ENCODE measurements at regions not wholly inside any gene's neighbourhood (a gene's known extent, or its start where the extent isn't known, plus 50 kb on each side); places are given as distances from the start of the nearest gene placed in this dataset.

GRCh38 chr2:228864131-228864530 is 407.0 kb downstream of the PID1 start:
- DNase-seq, result no peak
- H3K4me3 ChIP-seq, result no peak overlapping the region
- intact Hi-C loops (cut with DNase I), result no loop called here
- TF ChIP-seq POLR2A (IDR thresholded peaks at IDR 0.05), result no peak
- TF ChIP-seq CTCF (IDR thresholded peaks at IDR 0.05), result no peak
- no peaks in the 10 kb centered on the region for H3K27me3 ChIP-seq
- WGBS, 4 donors, result 71 to 77% (median 75%) methylated on average over 3 of the region's 3 CpGs
- H3K36me3 ChIP-seq (replicated peaks in 1 of 2), result no peaks in the 10 kb centered on the region
- H3K9me3 ChIP-seq (replicated peaks in 1 of 3), result no peaks in the 10 kb centered on the region
- H3K4me1 ChIP-seq (replicated peaks in 1 of 2), result no peaks in the 10 kb centered on the region
- H3K27ac ChIP-seq, result no peak overlapping the region

GRCh38 chr2:228860601-228861285 is 410.3 kb downstream of the PID1 start:
- no peaks in the 10 kb centered on the region for H3K36me3 ChIP-seq (replicated peaks in 1 of 2)
- no peaks in the 10 kb centered on the region for H3K4me1 ChIP-seq (replicated peaks in 1 of 2)
- intact Hi-C loops (cut with DNase I), result no loop called here
- TF ChIP-seq CTCF (IDR thresholded peaks at IDR 0.05) (no peak), POLR2A (IDR thresholded peaks at IDR 0.05) (no peak)
- H3K27ac ChIP-seq, result no peak overlapping the region
- no peak for DNase-seq
- H3K4me3 ChIP-seq, result no peak overlapping the region
- WGBS, 4 donors, result 68 to 75% (median 72%) methylated on average over 5 of the region's 5 CpGs
- no peaks in the 10 kb centered on the region for H3K9me3 ChIP-seq (replicated peaks in 1 of 3)
- no peaks in the 10 kb centered on the region for H3K27me3 ChIP-seq

- 82 to 92% (median 87%) methylated on average over 7 of the region's 7 CpGs for WGBS, 4 donors
- DNase-seq, result no peak
- H3K4me3 ChIP-seq, result no peak overlapping the region
- H3K4me1 ChIP-seq (replicated peaks in 1 of 2), result no peaks in the 10 kb centered on the region
- H3K9me3 ChIP-seq (replicated peaks in 1 of 3), result no peaks in the 10 kb centered on the region
- no peak for TF ChIP-seq POLR2A (IDR thresholded peaks at IDR 0.05)
- H3K27me3 ChIP-seq, result no peaks in the 10 kb centered on the region
- H3K36me3 ChIP-seq (replicated peaks in 1 of 2), result no peaks in the 10 kb centered on the region
- H3K27ac ChIP-seq, result no peak overlapping the region
- intact Hi-C loops (cut with DNase I), result no loop called here
These were observed 417.9 kb downstream of the PID1 start for GRCh38 chr2:228853151-228853550.

GRCh38 chr2:228848638-228849037 is 422.4 kb downstream of the PID1 start:
- TF ChIP-seq CTCF (IDR thresholded peaks at IDR 0.05) (no peak), POLR2A (IDR thresholded peaks at IDR 0.05) (no peak)
- Histone ChIP-seq H3K27ac (no peak overlapping the region), H3K27me3 (no peaks in the 10 kb centered on the region), H3K36me3 (replicated peaks in 1 of 2) (no peaks in the 10 kb centered on the region), H3K4me3 (no peak overlapping the region), H3K9me3 (replicated peaks in 1 of 3) (no peaks in the 10 kb centered on the region), H3K4me1 (replicated peaks in 1 of 2) (no peaks in the 10 kb centered on the region)
- intact Hi-C loops (cut with DNase I), result no loop called here
- 84 to 88% (median 85%) methylated on average over 5 of the region's 5 CpGs for WGBS, 4 donors
- no peak for DNase-seq

- H3K36me3 ChIP-seq (replicated peaks in 1 of 2), result no peaks in the 10 kb centered on the region
- no peaks in the 10 kb centered on the region for H3K4me1 ChIP-seq (replicated peaks in 1 of 2)
- intact Hi-C loops (cut with DNase I), result no loop called here
- DNase-seq, result no peak
- no peak overlapping the region for H3K27ac ChIP-seq
- H3K9me3 ChIP-seq (replicated peaks in 1 of 3), result no peaks in the 10 kb centered on the region
- H3K27me3 ChIP-seq, result no peaks in the 10 kb centered on the region
- WGBS, 4 donors, result 41 to 51% (median 47%) methylated on average over 1 of the region's 1 CpG
- H3K4me3 ChIP-seq, result no peak overlapping the region
- no peak for TF ChIP-seq CTCF (IDR thresholded peaks at IDR 0.05)
- TF ChIP-seq POLR2A (IDR thresholded peaks at IDR 0.05), result no peak
These were observed 423.4 kb downstream of the PID1 start for GRCh38 chr2:228847684-228848083.
